SK-N-MC (cell line): ENCODE measurements at regions not wholly inside any gene's neighbourhood (a gene's known extent, or its start where the extent isn't known, plus 50 kb on each side); places are given as distances from the start of the nearest gene placed in this dataset.

Experiments used
- EZH2 ChIP-seq: fragments of 200-600 bp; sonication (generic); IDR thresholded peaks from one replicate; pipeline ENCODE4 v1.6.1; 2017; ENCODE audit warnings: antibody characterized with exemption
- FOXP2 ChIP-seq: optimal IDR thresholded peaks from 2 replicates; pipeline ENCODE3; 2011; ENCODE audit warnings: mild to moderate bottlenecking, moderate library complexity; ENCODE audit not compliant: insufficient read depth; ENCODE audit errors: extremely low read length, control extremely low read depth
- POLR2AphosphoS5 ChIP-seq: IDR thresholded peaks from 2 replicates; pipeline ENCODE4 v1.6.1; 2012; ENCODE audit warnings: mild to moderate bottlenecking, low read depth, low read length, borderline replicate concordance

DNA sequence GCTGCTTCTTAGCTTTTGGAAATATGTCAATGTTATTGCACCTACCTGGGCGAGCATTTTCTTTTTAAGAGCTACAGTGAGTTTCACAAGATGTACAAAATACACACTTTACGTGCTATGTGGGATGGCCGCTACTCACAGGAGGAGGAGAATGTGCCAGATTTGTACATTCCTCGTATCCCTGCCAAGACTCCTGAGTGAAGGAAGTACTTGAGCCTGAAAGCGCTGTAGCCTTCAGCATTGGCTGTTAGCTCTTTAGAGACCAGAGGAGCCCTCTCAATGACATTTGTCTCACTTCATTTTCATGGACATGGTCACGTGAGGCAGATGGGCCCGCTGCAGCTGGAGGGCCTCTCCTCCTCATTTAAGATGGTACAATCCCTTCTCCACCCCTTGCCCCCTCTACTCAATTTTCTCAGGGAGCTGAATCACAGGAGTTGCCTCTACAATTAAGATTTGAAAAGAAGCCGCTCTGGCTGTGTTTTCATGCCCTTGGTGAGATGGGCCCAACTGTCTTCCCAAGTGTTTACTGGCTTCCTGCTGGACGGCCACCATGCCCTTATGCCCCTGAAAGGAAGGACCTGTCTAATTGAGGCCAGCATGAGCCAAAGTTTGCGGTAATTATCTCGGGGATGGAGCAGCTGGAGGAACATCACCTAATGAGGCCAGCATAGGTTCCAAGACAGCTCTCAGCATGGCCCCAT lies 442.6 kb downstream of the PRDM2 start:
- TF ChIP-seq EZH2 (no peak), POLR2AphosphoS5 (no peak), FOXP2 (no peak)
